CD14-positive monocyte (primary cell): ENCODE measurements at regions not wholly inside any gene's neighbourhood (a gene's known extent, or its start where the extent isn't known, plus 50 kb on each side); places are given as distances from the start of the nearest gene placed in this dataset.

Experiments
- DNase-seq, 3 donors: peaks; one replicate each; pipeline ENCODE4 v3.0.0-alpha.2; 2011 to 2022
- H2AFZ ChIP-seq: 2 replicates; pipeline ENCODE4 v1.6.0; 2012; ENCODE audit warnings: mild to moderate bottlenecking, low read depth, low read length, inconsistent platforms; ENCODE audit not compliant: insufficient read depth, poor library complexity, severe bottlenecking
- H3K27ac ChIP-seq, 2 donors: 1 replicate in 1 of 2; 2 replicates in 1 of 2; pipeline ENCODE4 v1.5.1; 2012 to 2013; ENCODE audit warnings: low read length in 2 of 2, control low read depth in 1 of 2, inconsistent platforms in 1 of 2, low read depth in 1 of 2, mild to moderate bottlenecking in 1 of 2
- H3K27me3 ChIP-seq, 2 donors: one replicate each; pipeline versions ENCODE4 v1.6.0 to v1.6.1; 2011 to 2013; ENCODE audit warnings: low read length in 2 of 2; ENCODE audit not compliant: control insufficient read depth in 2 of 2, insufficient read depth in 2 of 2
- H3K36me3 ChIP-seq, 2 donors: replicated peaks in 1 of 2; 1 replicate in 1 of 2; 2 replicates in 1 of 2; pipeline versions ENCODE4 v1.5.1 to v1.6.1; 2012 to 2013; ENCODE audit warnings: low read length in 2 of 2, control low read depth in 1 of 2, inconsistent platforms in 1 of 2, mild to moderate bottlenecking in 1 of 2; ENCODE audit not compliant: insufficient read depth in 2 of 2, control insufficient read depth in 1 of 2
- H3K4me1 ChIP-seq, 2 donors: 1 replicate in 1 of 2; 2 replicates in 1 of 2; pipeline versions ENCODE4 v1.5.1 to v1.6.1; 2012 to 2013; ENCODE audit warnings: low read length in 2 of 2, control low read depth in 1 of 2, inconsistent platforms in 1 of 2, mild to moderate bottlenecking in 1 of 2, moderate library complexity in 1 of 2; ENCODE audit not compliant: insufficient read depth in 2 of 2, control insufficient read depth in 1 of 2
- H3K4me2 ChIP-seq: replicated peaks from 2 replicates; pipeline ENCODE3; 2012; ENCODE audit warnings: low read length, moderate library complexity, mild to moderate bottlenecking; ENCODE audit not compliant: poor library complexity, severe bottlenecking; ENCODE audit errors: extremely low read depth
- H3K4me3 ChIP-seq, 3 experiments: fragments of 200-600 bp in 1 of 3; sonication (generic) in 1 of 3; replicated peaks in 1 of 3; 1 replicate in 2 of 3; 2 replicates in 1 of 3; pipeline ENCODE4 v1.5.1; 2011 to 2013; ENCODE audit warnings: low read length in 3 of 3, mild to moderate bottlenecking in 3 of 3, control low read depth in 2 of 3, low read depth in 2 of 3, inconsistent platforms in 1 of 3, moderate library complexity in 1 of 3
- H3K79me2 ChIP-seq: 2 replicates; pipeline ENCODE4 v1.6.0; 2012; ENCODE audit warnings: mild to moderate bottlenecking, control low read depth, inconsistent platforms, low read length, moderate library complexity; ENCODE audit not compliant: insufficient read depth
- H3K9ac ChIP-seq: 2 replicates; pipeline ENCODE4 v1.6.0; 2017; ENCODE audit warnings: low read length, mild to moderate bottlenecking; ENCODE audit not compliant: insufficient read depth, poor library complexity, severe bottlenecking
- H3K9me3 ChIP-seq, 2 donors: replicated peaks in 1 of 2; 1 replicate in 1 of 2; 2 replicates in 1 of 2; pipeline versions ENCODE4 v1.5.1 to v1.6.1; 2012 to 2013; ENCODE audit warnings: low read length in 2 of 2, control low read depth in 1 of 2; ENCODE audit not compliant: control insufficient read depth in 1 of 2, insufficient read depth in 1 of 2
- H4K20me1 ChIP-seq: 2 replicates; pipeline ENCODE4 v1.6.0; 2012; ENCODE audit warnings: mild to moderate bottlenecking, low read length, control low read depth, moderate library complexity; ENCODE audit not compliant: insufficient read depth
- H3K27ac Mint-ChIP-seq, 7 donors: one replicate each; pipeline ENCODE4 v1.8.0; 2020; ENCODE audit warnings: mild to moderate bottlenecking in 7 of 7, mixed read lengths in 7 of 7, moderate library complexity in 6 of 7, inconsistent platforms in 2 of 7
- H3K27me3 Mint-ChIP-seq, 3 donors: one replicate each; pipeline ENCODE4 v1.8.0; 2021 to 2022; ENCODE audit warnings: low read depth in 3 of 3, mild to moderate bottlenecking in 3 of 3, mixed read lengths in 3 of 3, moderate library complexity in 3 of 3, inconsistent platforms in 1 of 3
- H3K36me3 Mint-ChIP-seq, 2 donors: one replicate each; pipeline ENCODE4 v1.8.0; 2020; ENCODE audit warnings: mixed read lengths in 2 of 2, inconsistent platforms in 1 of 2, mild to moderate bottlenecking in 1 of 2
- H3K4me1 Mint-ChIP-seq: one replicate; pipeline ENCODE4 v1.8.0; 2020; ENCODE audit warnings: mild to moderate bottlenecking, mixed read lengths
- H3K4me3 Mint-ChIP-seq, 2 donors: one replicate each; pipeline ENCODE4 v1.8.0; 2020; ENCODE audit warnings: mild to moderate bottlenecking in 2 of 2, mixed read lengths in 2 of 2, moderate library complexity in 1 of 2
- H3K9me3 Mint-ChIP-seq, 7 donors: one replicate each; pipeline ENCODE4 v1.8.0; 2020 to 2022; ENCODE audit warnings: mixed read lengths in 7 of 7, mild to moderate bottlenecking in 6 of 7, moderate library complexity in 6 of 7, inconsistent platforms in 2 of 7
- WGBS: methylation state at CpG from one replicate; pipeline ENCODE4 v1.1.5; 2013; ENCODE audit warnings: missing lambda C conversion rate; ENCODE audit not compliant: insufficient coverage; 5-methylcytosine and 5-hydroxymethylcytosine counted together
- intact Hi-C, 2 donors: fragments of 100-400 bp; cut with micrococcal nuclease; formaldehyde crosslinking; loops; one replicate each; pipeline versions ENCODE4 v1.15.0 to v1.15.1; 2023
- TF ChIP-seq, protein P1 (sequence below): fragments of 200-600 bp; IDR thresholded peaks from one replicate; pipeline ENCODE4 v1.8.0; 2022; ENCODE audit warnings: antibody characterized with exemption, mild to moderate bottlenecking

DNA sequence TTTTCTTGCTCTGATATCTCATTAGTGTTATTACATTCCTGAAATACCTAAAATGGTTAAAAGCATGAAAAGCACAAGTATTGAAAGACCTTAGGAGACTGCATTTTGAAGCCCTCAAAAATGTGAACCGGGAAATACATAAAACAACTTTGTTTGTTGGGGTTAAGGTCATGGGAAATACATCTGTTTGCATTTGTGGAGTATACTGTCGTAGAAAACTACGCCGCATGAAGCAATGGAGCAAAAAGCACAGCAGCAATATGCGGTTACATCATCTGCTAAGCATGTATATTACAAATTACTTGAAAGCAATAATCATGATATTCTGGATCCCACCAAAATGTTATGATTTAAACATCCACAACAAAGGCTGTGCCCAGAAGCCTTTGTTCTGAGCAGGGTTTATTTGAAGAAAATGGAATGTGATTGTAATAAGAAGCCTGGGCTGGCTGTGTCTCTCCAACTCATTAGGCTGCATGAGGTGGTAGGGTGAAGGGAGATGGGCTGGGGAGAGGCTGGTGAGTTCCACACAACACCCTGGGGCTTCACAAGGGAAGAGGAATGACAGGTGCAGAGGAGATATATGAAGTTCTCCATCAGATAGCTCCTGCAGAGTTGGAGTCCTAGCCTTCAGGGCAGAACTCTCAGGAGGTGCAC lies 64.7 kb upstream of the LIN7C start:
- peaks cover 0 to 4% of the 10 kb centered on the region in 2 donors for H3K9me3 ChIP-seq
- WGBS, result no CpG with 5 or more reads among the region's 5 CpGs
- intact Hi-C loops, result no loop called here

GRCh38 chr11:27570542-27570941 lies 64.0 kb upstream of the LIN7C start:
- peaks cover 0 to 3% (median 0%) of the 10 kb centered on the region in 7 donors for H3K9me3 Mint-ChIP-seq
- intact Hi-C loops, result no loop called here
- no CpG with 5 or more reads among the region's 1 CpG for WGBS
- Histone ChIP-seq H3K27ac (no peak overlapping the region), H3K9me3 (peaks cover 0 to 4% of the 10 kb centered on the region in 2 donors), H3K9ac (no peak overlapping the region), H3K36me3 (no peaks in the 10 kb centered on the region), H3K4me3 (no peak overlapping the region), H3K27me3 (no peaks in the 10 kb centered on the region), H3K79me2 (no peaks in the 10 kb centered on the region), H3K4me1 (no peaks in the 10 kb centered on the region), H2AFZ (no peak overlapping the region), H4K20me1 (no peaks in the 10 kb centered on the region), H3K4me2 (no peak overlapping the region)
- no peak overlapping the region for H3K4me3 Mint-ChIP-seq
- TF ChIP-seq, protein P1, sequence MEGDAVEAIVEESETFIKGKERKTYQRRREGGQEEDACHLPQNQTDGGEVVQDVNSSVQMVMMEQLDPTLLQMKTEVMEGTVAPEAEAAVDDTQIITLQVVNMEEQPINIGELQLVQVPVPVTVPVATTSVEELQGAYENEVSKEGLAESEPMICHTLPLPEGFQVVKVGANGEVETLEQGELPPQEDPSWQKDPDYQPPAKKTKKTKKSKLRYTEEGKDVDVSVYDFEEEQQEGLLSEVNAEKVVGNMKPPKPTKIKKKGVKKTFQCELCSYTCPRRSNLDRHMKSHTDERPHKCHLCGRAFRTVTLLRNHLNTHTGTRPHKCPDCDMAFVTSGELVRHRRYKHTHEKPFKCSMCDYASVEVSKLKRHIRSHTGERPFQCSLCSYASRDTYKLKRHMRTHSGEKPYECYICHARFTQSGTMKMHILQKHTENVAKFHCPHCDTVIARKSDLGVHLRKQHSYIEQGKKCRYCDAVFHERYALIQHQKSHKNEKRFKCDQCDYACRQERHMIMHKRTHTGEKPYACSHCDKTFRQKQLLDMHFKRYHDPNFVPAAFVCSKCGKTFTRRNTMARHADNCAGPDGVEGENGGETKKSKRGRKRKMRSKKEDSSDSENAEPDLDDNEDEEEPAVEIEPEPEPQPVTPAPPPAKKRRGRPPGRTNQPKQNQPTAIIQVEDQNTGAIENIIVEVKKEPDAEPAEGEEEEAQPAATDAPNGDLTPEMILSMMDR, result no peak
- no peak for DNase-seq
- H3K4me1 Mint-ChIP-seq, result no peaks in the 10 kb centered on the region
- H3K36me3 Mint-ChIP-seq, result no peaks in the 10 kb centered on the region
- no peaks in the 10 kb centered on the region for H3K27me3 Mint-ChIP-seq
- no peak overlapping the region for H3K27ac Mint-ChIP-seq

More for the DNA sequence above, 64.7 kb upstream of the LIN7C start:
- H3K4me2 ChIP-seq, result no peak overlapping the region
- H3K27me3 Mint-ChIP-seq, result no peaks in the 10 kb centered on the region
- H2AFZ ChIP-seq, result no peak overlapping the region
- no peaks in the 10 kb centered on the region for H3K27me3 ChIP-seq
- DNase-seq, result no peak
- H3K4me3 Mint-ChIP-seq, result no peak overlapping the region
- H3K4me1 ChIP-seq, result no peaks in the 10 kb centered on the region
- H3K4me3 ChIP-seq, result no peak overlapping the region
- H3K4me1 Mint-ChIP-seq, result no peaks in the 10 kb centered on the region
- H3K36me3 ChIP-seq, result no peaks in the 10 kb centered on the region
- TF ChIP-seq, protein P1, result no peak
- H3K79me2 ChIP-seq, result no peaks in the 10 kb centered on the region
- no peaks in the 10 kb centered on the region for H4K20me1 ChIP-seq
- no peak overlapping the region for H3K9ac ChIP-seq
- H3K27ac Mint-ChIP-seq, result no peak overlapping the region
- H3K36me3 Mint-ChIP-seq, result no peaks in the 10 kb centered on the region
- no peak overlapping the region for H3K27ac ChIP-seq
- peaks cover 0 to 3% (median 0%) of the 10 kb centered on the region in 7 donors for H3K9me3 Mint-ChIP-seq
